Stomach (tissue), 4 donors: ENCODE measurements at regions not wholly inside any gene's neighbourhood (a gene's known extent, or its start where the extent isn't known, plus 50 kb on each side); places are given as distances from the start of the nearest gene placed in this dataset.

ENCODE experiments used
- CTCF ChIP-seq, 7 experiments: fragments of 450-650 bp in 4 of 7; fragments of 200-600 bp in 3 of 7; sonication (generic) in 3 of 7; IDR thresholded peaks; one replicate each; pipeline ENCODE4 v1.5.1; 2016 to 2019; ENCODE audit warnings: antibody characterized with exemption in 7 of 7, control low read depth in 2 of 7, mild to moderate bottlenecking in 1 of 7
- POLR2A ChIP-seq, 4 donors: fragments of 450-650 bp; IDR thresholded peaks; one replicate each; pipeline ENCODE4 v1.6.1; 2016; ENCODE audit warnings: antibody characterized with exemption in 4 of 4, control low read depth in 2 of 4, mild to moderate bottlenecking in 1 of 4, moderate library complexity in 1 of 4
- POLR2AphosphoS5 ChIP-seq, 3 donors: sonication (generic); formaldehyde crosslinking; IDR thresholded peaks; one replicate each; pipeline ENCODE4 v1.6.1; 2016; ENCODE audit warnings: antibody characterized with exemption in 3 of 3

DNA sequence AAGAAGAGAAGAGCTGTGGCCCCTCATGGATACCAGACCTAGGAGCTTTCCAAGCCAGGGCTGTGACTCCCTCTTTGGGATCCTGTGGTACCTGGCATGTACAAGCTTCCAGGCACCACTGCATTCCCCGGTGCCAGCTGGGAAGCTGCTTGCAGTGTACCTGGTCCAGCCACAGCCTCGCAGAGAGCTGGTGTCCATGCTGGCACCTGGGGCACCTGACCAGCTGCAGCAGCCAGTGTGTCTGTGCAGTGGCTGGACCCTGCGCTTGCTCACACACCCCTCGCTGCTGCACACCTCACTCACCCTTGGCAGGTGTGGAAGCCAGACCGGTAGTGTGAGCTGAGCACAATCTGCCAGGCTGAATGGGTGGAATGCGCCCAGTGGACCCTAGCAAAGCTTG is 190.9 kb upstream of the MAN1A1 start:
- TF ChIP-seq CTCF (IDR thresholded peaks at IDR 0.05) (no peak), POLR2AphosphoS5 (IDR thresholded peaks at IDR 0.05) (no peak), POLR2A (IDR thresholded peaks at IDR 0.05) (no peak)
